A673 (cell line): ENCODE measurements at regions not wholly inside any gene's neighbourhood (a gene's known extent, or its start where the extent isn't known, plus 50 kb on each side); places are given as distances from the start of the nearest gene placed in this dataset.

Source experiments
- BruUV-seq: library from RNA; stranded (reverse); fragments of 400-500 nt; replicated peaks from 2 replicates; lab custom pipeline; 2021; lab: Mats Ljungman, UMichigan
- CTCF ChIA-PET: fragments of 300-600 bp; sonication (Branson Sonifier 250); formaldehyde crosslinking; loops from one replicate; lab custom pipeline; 2022; ENCODE audit warnings: antibody characterized with exemption; lab: Charles Lee
- POLR2A ChIA-PET: fragments of 300-600 bp; sonication (Branson Sonifier 250); formaldehyde crosslinking; loops from one replicate; lab custom pipeline; 2022; ENCODE audit warnings: antibody characterized with exemption; ENCODE audit not compliant: low non-redundant PET; lab: Charles Lee
- DNase-seq: peaks from one replicate; pipeline ENCODE4 v3.0.0-alpha.2; 2015; ENCODE audit warnings: low spot score
- H3K27ac ChIP-seq: fragments of 200-600 bp; sonication (generic); 2 replicates; pipeline ENCODE4 v1.5.1; 2016; ENCODE audit warnings: mixed run types, low read depth, mild to moderate bottlenecking, mixed read lengths, antibody characterized with exemption, low read length; ENCODE audit not compliant: poor library complexity, severe bottlenecking
- H3K27me3 ChIP-seq: fragments of 200-600 bp; sonication (generic); replicated peaks from 2 replicates; pipeline ENCODE4 v1.6.1; 2017; ENCODE audit warnings: mixed run types, low read depth, mild to moderate bottlenecking, mixed read lengths, antibody characterized with exemption, low read length; ENCODE audit not compliant: insufficient read depth, poor library complexity
- H3K36me3 ChIP-seq: fragments of 200-600 bp; sonication (generic); 2 replicates; pipeline ENCODE4 v1.6.1; 2016; ENCODE audit warnings: mixed run types, mild to moderate bottlenecking, mixed read lengths, antibody characterized with exemption, low read length; ENCODE audit not compliant: insufficient read depth, poor library complexity, severe bottlenecking
- H3K4me1 ChIP-seq: fragments of 200-600 bp; sonication (generic); 2 replicates; pipeline ENCODE4 v1.6.1; 2017; ENCODE audit warnings: mixed run types, mild to moderate bottlenecking, mixed read lengths, antibody characterized with exemption, low read length; ENCODE audit not compliant: insufficient read depth, poor library complexity, severe bottlenecking
- H3K4me3 ChIP-seq: fragments of 200-600 bp; sonication (generic); 2 replicates; pipeline ENCODE4 v1.5.1; 2016; ENCODE audit warnings: low read depth, mixed run types, mild to moderate bottlenecking, mixed read lengths, low read length; ENCODE audit not compliant: poor library complexity, severe bottlenecking
- H3K9me3 ChIP-seq: fragments of 200-600 bp; sonication (generic); 2 replicates; pipeline ENCODE4 v1.6.1; 2016; ENCODE audit warnings: mixed run types, low read depth, mild to moderate bottlenecking, mixed read lengths, antibody characterized with exemption, low read length; ENCODE audit not compliant: poor library complexity, severe bottlenecking
- EZH2 ChIP-seq: fragments of 200-600 bp; sonication (generic); IDR thresholded peaks from 2 replicates; pipeline ENCODE4 v1.6.1; 2017; ENCODE audit warnings: borderline replicate concordance, low read depth, mild to moderate bottlenecking, mixed read lengths, antibody characterized with exemption, low read length; ENCODE audit not compliant: poor library complexity, severe bottlenecking
- intact Hi-C: fragments of 100-400 bp; cut with micrococcal nuclease; formaldehyde crosslinking; loops from one replicate; pipeline ENCODE4 v1.10.0; 2022; ENCODE audit not compliant: unreplicated experiment
- TF ChIP-seq, protein P1 (sequence below): fragments of 300-800, 200-600 bp; sonication (generic); conservative IDR thresholded peaks from 2 replicates; pipeline ENCODE4 v1.5.1; 2017; ENCODE audit warnings: low read depth, mild to moderate bottlenecking, antibody characterized with exemption, low read length, moderate library complexity, mixed read lengths

DNA sequence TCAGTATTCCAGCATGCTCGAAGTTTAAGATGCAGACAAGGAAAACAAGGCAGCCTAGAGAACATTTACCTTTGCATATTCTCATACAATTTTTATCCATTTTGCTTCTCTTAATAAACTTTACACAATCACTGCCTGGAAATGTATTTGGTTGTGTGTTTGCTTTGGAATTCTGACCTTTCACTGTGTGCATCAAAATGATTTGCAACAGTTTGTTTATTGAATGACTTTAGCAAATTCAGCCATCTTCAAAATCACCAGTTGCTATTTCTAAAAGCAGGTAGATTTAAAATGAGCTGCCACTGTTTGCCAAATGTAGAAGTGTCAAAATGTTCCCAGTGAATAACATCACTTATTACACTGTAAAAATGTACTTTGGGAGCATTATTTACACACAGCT is 669.9 kb downstream of the SLC16A7 start:
- DNase-seq: no peak
- BruUV-seq: no TSS peak
- no peaks in the 10 kb centered on the region for H3K4me1 ChIP-seq
- H3K36me3 ChIP-seq: no peaks in the 10 kb centered on the region
- TF ChIP-seq, protein P1, sequence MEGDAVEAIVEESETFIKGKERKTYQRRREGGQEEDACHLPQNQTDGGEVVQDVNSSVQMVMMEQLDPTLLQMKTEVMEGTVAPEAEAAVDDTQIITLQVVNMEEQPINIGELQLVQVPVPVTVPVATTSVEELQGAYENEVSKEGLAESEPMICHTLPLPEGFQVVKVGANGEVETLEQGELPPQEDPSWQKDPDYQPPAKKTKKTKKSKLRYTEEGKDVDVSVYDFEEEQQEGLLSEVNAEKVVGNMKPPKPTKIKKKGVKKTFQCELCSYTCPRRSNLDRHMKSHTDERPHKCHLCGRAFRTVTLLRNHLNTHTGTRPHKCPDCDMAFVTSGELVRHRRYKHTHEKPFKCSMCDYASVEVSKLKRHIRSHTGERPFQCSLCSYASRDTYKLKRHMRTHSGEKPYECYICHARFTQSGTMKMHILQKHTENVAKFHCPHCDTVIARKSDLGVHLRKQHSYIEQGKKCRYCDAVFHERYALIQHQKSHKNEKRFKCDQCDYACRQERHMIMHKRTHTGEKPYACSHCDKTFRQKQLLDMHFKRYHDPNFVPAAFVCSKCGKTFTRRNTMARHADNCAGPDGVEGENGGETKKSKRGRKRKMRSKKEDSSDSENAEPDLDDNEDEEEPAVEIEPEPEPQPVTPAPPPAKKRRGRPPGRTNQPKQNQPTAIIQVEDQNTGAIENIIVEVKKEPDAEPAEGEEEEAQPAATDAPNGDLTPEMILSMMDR: no peak
- TF ChIP-seq EZH2: no peak
- H3K27me3 ChIP-seq: no peaks in the 10 kb centered on the region
- ChIA-PET POLR2A (no interaction called here), CTCF (no interaction called here)
- H3K27ac ChIP-seq: no peak overlapping the region
- H3K4me3 ChIP-seq: no peak overlapping the region
- intact Hi-C loops: no loop called here
- H3K9me3 ChIP-seq: no peaks in the 10 kb centered on the region

DNA sequence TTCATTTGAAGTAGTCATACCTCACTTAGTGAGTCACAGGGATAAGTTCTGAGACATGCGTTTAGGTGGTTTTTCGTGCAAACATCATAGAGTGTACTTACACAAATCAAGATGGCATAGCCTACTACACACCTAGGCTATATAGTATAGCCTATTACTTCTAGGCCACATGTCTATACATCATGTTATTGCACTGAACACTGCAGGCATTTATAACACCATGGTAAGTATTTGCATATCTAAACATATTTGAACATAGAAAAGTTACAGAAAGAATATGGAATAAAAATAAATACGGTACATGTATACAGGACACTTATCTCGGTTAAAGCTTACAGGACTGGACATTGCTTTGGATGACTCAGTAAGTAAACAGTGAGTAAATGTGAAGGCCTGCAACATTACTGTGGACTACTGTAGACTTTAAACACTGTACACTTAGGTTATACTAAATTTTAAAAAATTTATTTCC is 670.6 kb downstream of the SLC16A7 start:
- Histone ChIP-seq H3K36me3 (no peaks in the 10 kb centered on the region), H3K9me3 (no peaks in the 10 kb centered on the region), H3K27ac (no peak overlapping the region), H3K4me1 (no peaks in the 10 kb centered on the region), H3K4me3 (no peak overlapping the region), H3K27me3 (no peaks in the 10 kb centered on the region)
- CTCF ChIA-PET: no interaction called here
- TF ChIP-seq EZH2: no peak
- TF ChIP-seq, protein P1: no peak
- POLR2A ChIA-PET: no interaction called here
- intact Hi-C loops: no loop called here
- no peak for DNase-seq
- BruUV-seq: no TSS peak

DNA sequence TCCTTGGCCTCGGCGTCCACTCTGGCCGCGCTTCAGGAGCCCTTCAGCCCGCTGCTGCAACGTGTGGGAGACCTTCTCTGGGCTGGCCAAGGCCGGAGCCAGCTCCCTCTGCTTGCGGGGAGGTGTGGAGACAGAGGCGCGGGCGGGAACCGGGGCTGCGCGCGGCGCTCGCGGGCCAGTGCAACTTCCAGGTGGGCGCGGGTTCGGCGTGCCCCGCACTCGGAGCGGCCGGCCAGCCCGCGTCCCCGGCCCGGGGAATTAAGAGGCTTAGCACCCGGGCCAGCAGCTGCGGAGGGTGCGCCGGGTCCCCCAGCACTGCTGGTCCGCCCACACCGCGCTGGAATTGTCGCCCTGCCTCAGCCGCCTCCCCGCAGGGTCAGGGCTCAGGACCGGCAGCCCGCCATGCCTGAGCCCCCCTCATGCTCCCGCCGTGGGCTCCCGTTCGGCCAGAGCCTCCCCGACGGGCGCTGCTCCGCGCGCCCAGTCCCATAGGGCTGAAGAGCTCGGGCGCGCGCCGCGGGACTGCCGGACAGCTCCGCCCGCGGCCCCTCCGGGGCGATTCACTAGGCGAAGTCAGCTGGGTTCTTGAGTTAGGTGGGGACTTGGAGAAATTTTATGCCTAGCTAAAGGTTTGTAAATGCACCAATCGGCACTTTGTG is 673.9 kb downstream of the SLC16A7 start:
- Histone ChIP-seq H3K27ac (no peak overlapping the region), H3K27me3 (no peaks in the 10 kb centered on the region), H3K4me1 (no peaks in the 10 kb centered on the region), H3K9me3 (no peaks in the 10 kb centered on the region), H3K36me3 (no peaks in the 10 kb centered on the region), H3K4me3 (no peak overlapping the region)
- intact Hi-C loops: no loop called here
- ChIA-PET POLR2A (no interaction called here), CTCF (no interaction called here)
- BruUV-seq: no TSS peak
- TF ChIP-seq, protein P1: no peak
- no peak for TF ChIP-seq EZH2
- no peak for DNase-seq
